HG03135 (cell line): ENCODE measurements at regions not wholly inside any gene's neighbourhood (a gene's known extent, or its start where the extent isn't known, plus 50 kb on each side); places are given as distances from the start of the nearest gene placed in this dataset.

Experiments
- ATAC-seq: cut with Tn5 transposase; IDR thresholded peaks from one replicate; pipeline ENCODE4 v1.9.1; 2021; ENCODE audit warnings: mild to moderate bottlenecking, moderate library complexity; ENCODE audit not compliant: unreplicated experiment

GRCh38 chr5:122715095-122715494, 59.8 kb upstream of the SNX2 start:
- ATAC-seq = no peak

- ATAC-seq = no peak
These were observed 56.3 kb upstream of the SNX2 start for GRCh38 chr5:122718611-122719010.

GRCh38 chr5:122719991-122720746, 54.7 kb upstream of the SNX2 start:
- ATAC-seq = no peak

GRCh38 chr5:122721127-122721526, 53.8 kb upstream of the SNX2 start:
- ATAC-seq = no peak

- no peak for ATAC-seq
These were observed 52.5 kb upstream of the SNX2 start for GRCh38 chr5:122722341-122722740.

- peak; percentile 91 for ATAC-seq
These were observed 51.1 kb upstream of the SNX2 start for GRCh38 chr5:122723606-122724352.
